Endothelial cell of hepatic sinusoid (primary cell): ENCODE measurements at regions not wholly inside any gene's neighbourhood (a gene's known extent, or its start where the extent isn't known, plus 50 kb on each side); places are given as distances from the start of the nearest gene placed in this dataset.

Experiments
- in situ Hi-C: cut with HindIII; loops from 2 replicates; pipeline ENCODE4 v1.10.0; 2017; ENCODE audit warnings: low sequenced_read_pairs

- in situ Hi-C loops, result no loop called here
Observed at GRCh38 chr2:136582628-136583205, 182.6 kb upstream of the THSD7B start.

- in situ Hi-C loops, result no loop called here
Observed at GRCh38 chr2:136572335-136572734, 193.0 kb upstream of the THSD7B start.

- in situ Hi-C loops, result no loop called here
Observed at GRCh38 chr2:136557203-136557602, 208.1 kb upstream of the THSD7B start.

- in situ Hi-C loops, result no loop called here
Observed at GRCh38 chr2:136550181-136550580, 215.2 kb upstream of the THSD7B start.

- in situ Hi-C loops, result no loop called here
Observed at GRCh38 chr2:136539355-136539754, 226.0 kb upstream of the THSD7B start.

- in situ Hi-C loops, result no loop called here
Observed at GRCh38 chr2:136538489-136538888, 226.9 kb upstream of the THSD7B start.

- in situ Hi-C loops, result no loop called here
Observed at GRCh38 chr2:136534811-136535210, 230.5 kb upstream of the THSD7B start.

- in situ Hi-C loops, result no loop called here
Observed at GRCh38 chr2:136532171-136532570, 233.2 kb upstream of the THSD7B start.

GRCh38 chr2:136531731-136532130 is 233.6 kb upstream of the THSD7B start:
- in situ Hi-C loops, result no loop called here

- in situ Hi-C loops, result no loop called here
Observed at GRCh38 chr2:136530146-136530545, 235.2 kb upstream of the THSD7B start.

- in situ Hi-C loops, result no loop called here
Observed at GRCh38 chr2:136527560-136527959, 237.8 kb upstream of the THSD7B start.

- in situ Hi-C loops, result no loop called here
Observed at GRCh38 chr2:136522724-136523123, 242.6 kb upstream of the THSD7B start.

GRCh38 chr2:136517716-136518115 is 247.6 kb upstream of the THSD7B start:
- in situ Hi-C loops, result no loop called here

GRCh38 chr2:136510244-136510643 is 255.1 kb upstream of the THSD7B start:
- in situ Hi-C loops, result no loop called here

GRCh38 chr2:136505462-136505861 is 259.9 kb upstream of the THSD7B start:
- in situ Hi-C loops, result no loop called here

- in situ Hi-C loops, result no loop called here
Observed at GRCh38 chr2:136502660-136503059, 262.7 kb upstream of the THSD7B start.

- in situ Hi-C loops, result no loop called here
Observed at GRCh38 chr2:136497709-136498108, 267.6 kb upstream of the THSD7B start.

GRCh38 chr2:136496966-136497365 is 268.4 kb upstream of the THSD7B start:
- in situ Hi-C loops, result no loop called here

GRCh38 chr2:136495636-136496035 is 269.7 kb upstream of the THSD7B start:
- in situ Hi-C loops, result no loop called here

- in situ Hi-C loops, result no loop called here
Observed at GRCh38 chr2:136492901-136493300, 272.4 kb upstream of the THSD7B start.

GRCh38 chr2:136490100-136490499 is 275.2 kb upstream of the THSD7B start:
- in situ Hi-C loops, result no loop called here

GRCh38 chr2:136487421-136487820 is 277.9 kb upstream of the THSD7B start:
- in situ Hi-C loops, result no loop called here

GRCh38 chr2:136486115-136486514 is 279.2 kb upstream of the THSD7B start:
- in situ Hi-C loops, result no loop called here
